ENCODE measurements at regions not wholly inside any gene's neighbourhood (a gene's known extent, or its start where the extent isn't known, plus 50 kb on each side); places are given as distances from the start of the nearest gene placed in this dataset.

- H3K4me3 ChIP-seq, result no peak overlapping the region
- H3K36me3 ChIP-seq, result no peaks in the 10 kb centered on the region
- DNase-seq (no peak), ATAC-seq (ENCODE audit: low FRiP score in 2 of 2) (no peak)
- H3K27ac ChIP-seq, result no peak overlapping the region
- no peak for TF ChIP-seq POLR2AphosphoS5 (IDR thresholded peaks at IDR 0.05)
- no peak for TF ChIP-seq POLR2A (IDR thresholded peaks at IDR 0.05)
- TF ChIP-seq EP300 (IDR thresholded peaks at IDR 0.05), result no peak
- TF ChIP-seq, protein P1, sequence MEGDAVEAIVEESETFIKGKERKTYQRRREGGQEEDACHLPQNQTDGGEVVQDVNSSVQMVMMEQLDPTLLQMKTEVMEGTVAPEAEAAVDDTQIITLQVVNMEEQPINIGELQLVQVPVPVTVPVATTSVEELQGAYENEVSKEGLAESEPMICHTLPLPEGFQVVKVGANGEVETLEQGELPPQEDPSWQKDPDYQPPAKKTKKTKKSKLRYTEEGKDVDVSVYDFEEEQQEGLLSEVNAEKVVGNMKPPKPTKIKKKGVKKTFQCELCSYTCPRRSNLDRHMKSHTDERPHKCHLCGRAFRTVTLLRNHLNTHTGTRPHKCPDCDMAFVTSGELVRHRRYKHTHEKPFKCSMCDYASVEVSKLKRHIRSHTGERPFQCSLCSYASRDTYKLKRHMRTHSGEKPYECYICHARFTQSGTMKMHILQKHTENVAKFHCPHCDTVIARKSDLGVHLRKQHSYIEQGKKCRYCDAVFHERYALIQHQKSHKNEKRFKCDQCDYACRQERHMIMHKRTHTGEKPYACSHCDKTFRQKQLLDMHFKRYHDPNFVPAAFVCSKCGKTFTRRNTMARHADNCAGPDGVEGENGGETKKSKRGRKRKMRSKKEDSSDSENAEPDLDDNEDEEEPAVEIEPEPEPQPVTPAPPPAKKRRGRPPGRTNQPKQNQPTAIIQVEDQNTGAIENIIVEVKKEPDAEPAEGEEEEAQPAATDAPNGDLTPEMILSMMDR (IDR thresholded peaks at IDR 0.05), result no peak
- H3K27me3 ChIP-seq, result no peaks in the 10 kb centered on the region
- no peaks in the 10 kb centered on the region for H3K4me1 ChIP-seq
- H3K9me3 ChIP-seq, result no peaks in the 10 kb centered on the region
Measured at GRCh38 chr3:110750201-110750600, 321.4 kb upstream of the NECTIN3 start.

GRCh38 chr3:110752307-110752706 is 319.3 kb upstream of the NECTIN3 start:
- no peak overlapping the region for H3K27ac ChIP-seq
- H3K4me3 ChIP-seq, result no peak overlapping the region
- no peak for TF ChIP-seq EP300 (IDR thresholded peaks at IDR 0.05)
- TF ChIP-seq POLR2AphosphoS5 (IDR thresholded peaks at IDR 0.05), result no peak
- H3K27me3 ChIP-seq, result no peaks in the 10 kb centered on the region
- H3K4me1 ChIP-seq, result no peaks in the 10 kb centered on the region
- H3K36me3 ChIP-seq, result no peaks in the 10 kb centered on the region
- DNase-seq (no peak), ATAC-seq (ENCODE audit: low FRiP score in 2 of 2) (no peak)
- WGBS, 2 donors, result 79 to 82% methylated on average over 3 of the region's 3 CpGs
- no peaks in the 10 kb centered on the region for H3K9me3 ChIP-seq

DNA sequence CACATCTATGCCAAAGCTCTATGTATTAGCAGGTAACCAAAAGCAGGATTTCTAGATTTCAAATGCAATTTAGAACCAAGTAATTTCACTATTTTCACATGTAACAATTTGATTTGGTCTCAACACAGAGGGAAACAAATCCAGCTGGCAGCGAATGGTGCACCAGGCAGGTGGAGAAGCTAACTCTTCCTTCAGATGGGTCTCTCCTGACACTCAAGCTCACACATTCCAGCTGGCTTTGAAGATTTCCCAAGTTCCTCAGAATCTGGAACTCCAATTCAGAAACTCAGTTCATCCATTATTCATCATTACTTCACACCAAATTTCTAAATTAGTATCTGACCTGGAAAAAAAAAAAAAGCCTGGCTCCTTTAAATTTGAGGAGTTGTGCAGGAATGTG is 318.1 kb upstream of the NECTIN3 start:
- ATAC-seq (ENCODE audit: low FRiP score in 2 of 2), result no peak
- H3K27me3 ChIP-seq, result no peaks in the 10 kb centered on the region
- no peak overlapping the region for H3K27ac ChIP-seq
- H3K9me3 ChIP-seq, result no peaks in the 10 kb centered on the region
- TF ChIP-seq EP300 (IDR thresholded peaks at IDR 0.05) (no peak), POLR2AphosphoS5 (IDR thresholded peaks at IDR 0.05) (no peak), POLR2A (IDR thresholded peaks at IDR 0.05) (no peak)
- TF ChIP-seq, protein P1 (IDR thresholded peaks at IDR 0.05), result no peak
- DNase-seq, result no peak
- no peak overlapping the region for H3K4me3 ChIP-seq
- 93% methylated on average over 1 of the region's 1 CpG for WGBS, 2 donors
- H3K36me3 ChIP-seq, result no peaks in the 10 kb centered on the region
- H3K4me1 ChIP-seq, result no peaks in the 10 kb centered on the region

- no peaks in the 10 kb centered on the region for H3K9me3 ChIP-seq
- no peak for ATAC-seq (ENCODE audit: low FRiP score in 2 of 2)
- no peak overlapping the region for H3K4me3 ChIP-seq
- no peak overlapping the region for H3K27ac ChIP-seq
- H3K4me1 ChIP-seq, result no peaks in the 10 kb centered on the region
- no peaks in the 10 kb centered on the region for H3K36me3 ChIP-seq
- DNase-seq, result no peak
- 45 to 70% methylated on average over 2 to 3 of the region's 3 CpGs for WGBS, 2 donors
- TF ChIP-seq POLR2A (IDR thresholded peaks at IDR 0.05), result no peak
- TF ChIP-seq, protein P1 (IDR thresholded peaks at IDR 0.05), result no peak
- no peak for TF ChIP-seq EP300 (IDR thresholded peaks at IDR 0.05)
- no peak for TF ChIP-seq POLR2AphosphoS5 (IDR thresholded peaks at IDR 0.05)
- H3K27me3 ChIP-seq, result no peaks in the 10 kb centered on the region
Measured at GRCh38 chr3:110754212-110754916, 317.3 kb upstream of the NECTIN3 start.

DNA sequence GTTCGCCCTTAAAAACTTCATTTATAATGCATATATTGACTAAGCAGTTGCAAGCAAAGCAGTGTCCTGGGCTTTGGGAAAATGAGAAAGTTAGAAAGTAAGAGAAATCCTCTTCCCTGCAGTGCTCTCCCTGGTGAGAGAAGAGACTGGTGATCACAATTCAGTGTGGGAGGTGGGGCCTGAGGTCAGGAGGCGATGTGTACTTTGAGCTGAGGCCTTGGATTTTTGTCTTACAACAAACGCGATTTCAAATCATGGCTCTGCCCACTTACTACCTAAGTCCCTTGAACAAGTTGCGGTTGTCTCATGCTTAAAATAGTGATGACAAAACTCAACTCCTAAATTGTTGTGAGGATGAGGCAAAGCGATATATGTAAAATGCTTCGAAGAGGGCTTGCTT is 316.3 kb upstream of the NECTIN3 start:
- H3K4me3 ChIP-seq, result no peak overlapping the region
- DNase-seq, result no peak
- no peak overlapping the region for H3K27ac ChIP-seq
- TF ChIP-seq EP300 (IDR thresholded peaks at IDR 0.05) (no peak), POLR2A (IDR thresholded peaks at IDR 0.05) (no peak), POLR2AphosphoS5 (IDR thresholded peaks at IDR 0.05) (no peak)
- TF ChIP-seq, protein P1 (IDR thresholded peaks at IDR 0.05), result no peak
- H3K36me3 ChIP-seq, result no peaks in the 10 kb centered on the region
- no peaks in the 10 kb centered on the region for H3K4me1 ChIP-seq
- ATAC-seq (ENCODE audit: low FRiP score in 2 of 2), result no peak
- no peaks in the 10 kb centered on the region for H3K27me3 ChIP-seq
- WGBS, 2 donors, result 77 to 88% methylated on average over 7 of the region's 7 CpGs
- H3K9me3 ChIP-seq, result no peaks in the 10 kb centered on the region
